Lower leg skin (tissue), 3 donors: ENCODE measurements at regions not wholly inside any gene's neighbourhood (a gene's known extent, or its start where the extent isn't known, plus 50 kb on each side); places are given as distances from the start of the nearest gene placed in this dataset.

ENCODE experiments used
- POLR2A ChIP-seq, 2 donors: fragments of 450-650 bp; IDR thresholded peaks; one replicate each; pipeline ENCODE4 v1.6.1; 2016 to 2017; ENCODE audit warnings: antibody characterized with exemption in 2 of 2, mild to moderate bottlenecking in 1 of 2, moderate library complexity in 1 of 2
- TF ChIP-seq, protein P1 (sequence below), 3 donors: fragments of 450-650 bp; IDR thresholded peaks; one replicate each; pipeline ENCODE4 v1.5.1; 2016; ENCODE audit warnings: antibody characterized with exemption in 3 of 3, mild to moderate bottlenecking in 3 of 3, moderate library complexity in 2 of 3

DNA sequence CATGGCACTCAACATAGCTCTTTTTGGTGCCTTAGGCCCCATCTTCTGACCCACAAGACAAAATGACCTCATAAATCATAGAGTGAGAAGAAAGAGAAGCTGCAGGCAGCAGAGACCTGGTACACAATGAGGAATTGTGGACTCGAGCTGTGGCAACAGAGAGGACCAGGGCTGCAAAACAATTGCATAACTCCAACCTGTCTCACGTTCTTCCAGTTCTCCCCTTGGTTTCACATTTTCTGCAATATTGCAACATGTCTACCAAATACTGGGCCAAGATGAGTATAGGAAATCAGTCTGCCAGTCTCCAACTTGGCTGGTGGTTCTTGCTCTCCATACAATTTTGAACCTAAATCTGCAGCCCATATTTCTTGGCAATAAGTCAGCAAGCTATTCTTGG is 105.3 kb downstream of the KDR start:
- TF ChIP-seq, protein P1, sequence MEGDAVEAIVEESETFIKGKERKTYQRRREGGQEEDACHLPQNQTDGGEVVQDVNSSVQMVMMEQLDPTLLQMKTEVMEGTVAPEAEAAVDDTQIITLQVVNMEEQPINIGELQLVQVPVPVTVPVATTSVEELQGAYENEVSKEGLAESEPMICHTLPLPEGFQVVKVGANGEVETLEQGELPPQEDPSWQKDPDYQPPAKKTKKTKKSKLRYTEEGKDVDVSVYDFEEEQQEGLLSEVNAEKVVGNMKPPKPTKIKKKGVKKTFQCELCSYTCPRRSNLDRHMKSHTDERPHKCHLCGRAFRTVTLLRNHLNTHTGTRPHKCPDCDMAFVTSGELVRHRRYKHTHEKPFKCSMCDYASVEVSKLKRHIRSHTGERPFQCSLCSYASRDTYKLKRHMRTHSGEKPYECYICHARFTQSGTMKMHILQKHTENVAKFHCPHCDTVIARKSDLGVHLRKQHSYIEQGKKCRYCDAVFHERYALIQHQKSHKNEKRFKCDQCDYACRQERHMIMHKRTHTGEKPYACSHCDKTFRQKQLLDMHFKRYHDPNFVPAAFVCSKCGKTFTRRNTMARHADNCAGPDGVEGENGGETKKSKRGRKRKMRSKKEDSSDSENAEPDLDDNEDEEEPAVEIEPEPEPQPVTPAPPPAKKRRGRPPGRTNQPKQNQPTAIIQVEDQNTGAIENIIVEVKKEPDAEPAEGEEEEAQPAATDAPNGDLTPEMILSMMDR (IDR thresholded peaks at IDR 0.05): no peak
- TF ChIP-seq POLR2A (IDR thresholded peaks at IDR 0.05): no peak
